Dermis blood vessel endothelial cell (primary cell): ENCODE measurements at regions not wholly inside any gene's neighbourhood (a gene's known extent, or its start where the extent isn't known, plus 50 kb on each side); places are given as distances from the start of the nearest gene placed in this dataset.
A peak's percentile ranks its signal among the peaks of the same experiment; 100 is the strongest.

Experiments
- DNase-seq: peaks from one replicate; pipeline ENCODE4 v3.0.0; 2010

- no peak for DNase-seq
These were observed 492.9 kb downstream of the IGSF11 start for GRCh38 chr3:118541796-118542195.

DNA sequence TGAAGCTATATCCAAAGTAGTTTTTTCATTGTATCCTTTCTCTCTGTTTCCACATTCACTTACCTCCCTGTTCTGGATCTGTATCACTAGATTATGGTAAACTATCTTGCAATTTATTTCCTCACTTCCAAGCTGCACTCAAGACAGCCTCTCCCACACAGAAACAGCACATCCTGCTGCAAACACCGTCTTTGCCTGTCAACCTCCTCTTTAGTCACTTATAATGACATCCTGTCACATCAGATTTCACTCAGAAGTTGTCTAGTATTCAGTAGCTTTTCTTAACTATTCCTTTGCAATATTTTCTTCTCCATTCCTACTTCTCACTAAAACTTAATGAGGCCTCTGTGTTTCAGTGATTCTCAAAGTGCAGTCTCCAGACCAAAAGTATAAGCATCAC lies 490.8 kb downstream of the IGSF11 start:
- DNase-seq, result no peak

DNA sequence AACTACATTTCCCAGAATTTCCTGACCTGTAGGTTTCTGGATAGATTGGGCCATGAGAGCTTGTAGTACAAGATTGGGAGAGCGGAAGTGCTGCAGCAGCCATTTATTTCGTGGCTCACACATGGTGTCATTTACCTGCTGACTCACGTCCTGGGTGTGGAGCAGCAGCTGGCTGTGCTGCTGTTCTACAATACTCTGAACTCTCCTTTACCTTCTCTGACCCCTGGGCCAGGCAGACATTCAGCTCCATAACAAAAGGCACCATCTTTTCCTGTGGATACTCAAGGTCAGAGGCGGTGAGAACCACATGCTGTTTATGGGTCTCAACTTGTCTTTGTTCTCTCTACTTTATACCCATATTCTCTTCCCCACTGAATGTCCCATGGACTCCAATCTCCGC lies 490.2 kb downstream of the IGSF11 start:
- DNase-seq, result no peak

DNA sequence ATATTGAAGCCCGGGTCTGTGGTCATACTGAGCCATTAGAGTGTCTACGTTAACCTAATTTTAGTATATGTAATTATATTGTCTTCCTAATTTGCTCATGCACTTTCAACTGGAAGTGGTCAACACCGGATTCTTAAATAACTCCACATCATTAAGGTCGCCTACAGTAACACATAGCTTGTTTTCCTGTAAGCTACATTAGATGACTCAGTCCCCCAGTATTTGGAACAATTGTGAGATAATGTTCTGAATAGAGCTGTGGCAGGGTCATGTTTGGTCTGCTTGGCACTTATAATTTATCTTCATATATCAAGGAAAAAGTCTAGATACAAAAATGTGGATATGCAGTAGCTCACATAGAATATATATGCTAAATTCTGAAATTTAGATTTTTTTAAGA lies 486.2 kb downstream of the IGSF11 start:
- DNase-seq, result peak; percentile 54

DNA sequence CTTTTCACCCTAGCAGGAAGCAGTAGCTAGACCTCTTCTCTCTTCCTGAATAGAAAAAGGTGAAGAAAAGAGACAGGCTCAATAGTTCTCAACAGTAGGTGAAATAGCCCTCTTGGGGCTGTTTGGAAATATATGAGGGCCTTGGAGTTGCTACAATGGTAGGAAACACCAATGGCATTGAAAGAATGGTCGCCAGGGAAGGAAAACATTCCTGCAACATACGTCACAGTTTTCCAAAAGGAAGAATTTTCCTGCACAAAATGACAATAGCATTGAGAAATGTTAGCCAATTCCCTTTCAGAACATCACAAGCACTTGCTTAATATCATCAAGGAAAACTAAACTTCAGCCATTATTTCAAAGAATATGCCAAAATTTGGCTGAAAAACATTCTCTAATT lies 484.5 kb downstream of the IGSF11 start:
- DNase-seq, result peak; percentile 46

- DNase-seq, result no peak
These were observed 484.1 kb downstream of the IGSF11 start for GRCh38 chr3:118550556-118550955.

DNA sequence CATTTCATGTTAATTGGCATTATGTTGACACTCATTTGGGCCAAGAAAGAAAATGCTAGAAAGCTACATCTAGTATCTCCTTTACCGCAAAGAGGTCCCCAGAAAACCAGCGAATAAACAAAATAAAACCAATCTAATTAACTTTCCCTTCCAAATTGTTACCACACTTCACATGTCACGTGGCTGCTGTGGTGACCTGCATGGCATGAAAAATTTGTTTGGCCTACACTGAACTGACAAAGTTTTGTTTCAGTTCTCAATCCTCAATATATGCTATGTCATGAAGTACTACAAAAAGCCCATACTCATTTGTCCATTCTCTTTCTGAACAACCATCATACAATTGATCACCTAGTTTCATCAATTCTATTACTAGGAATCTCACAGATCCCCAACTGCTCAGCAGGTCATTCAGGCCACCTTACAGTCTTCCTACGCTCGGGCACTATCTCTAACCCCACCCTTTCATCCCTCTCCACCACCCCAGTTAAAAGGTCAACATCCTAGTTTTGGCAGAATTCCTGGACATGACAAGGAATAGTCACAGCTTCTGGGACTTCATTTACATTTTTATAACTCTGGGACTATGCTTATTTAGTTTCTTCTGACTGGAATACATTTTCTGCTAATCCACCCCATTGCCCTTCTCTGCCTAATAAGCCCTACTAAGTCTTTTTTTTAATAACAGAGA lies 480.4 kb downstream of the IGSF11 start:
- DNase-seq, result no peak

GRCh38 chr3:118556983-118557382 lies 477.7 kb downstream of the IGSF11 start:
- no peak for DNase-seq

DNA sequence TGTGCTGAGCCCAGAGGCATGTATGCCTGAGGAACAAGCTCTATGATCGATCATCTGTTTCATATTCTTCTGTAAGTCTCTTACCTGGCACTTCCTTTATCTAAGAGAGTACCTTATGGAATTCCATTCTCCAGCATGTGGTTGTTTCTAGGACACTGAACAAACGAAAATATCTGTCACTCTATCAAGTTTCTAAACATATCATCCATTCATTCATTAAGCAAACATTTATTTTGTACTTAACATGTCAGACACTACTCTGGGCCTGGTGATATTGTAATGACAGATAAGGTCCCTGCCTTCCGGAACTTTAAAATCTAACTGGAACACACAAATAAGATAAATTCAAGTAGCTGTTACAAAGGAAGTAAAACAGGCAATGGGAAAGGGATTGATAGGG lies 477.1 kb downstream of the IGSF11 start:
- DNase-seq, result no peak

DNA sequence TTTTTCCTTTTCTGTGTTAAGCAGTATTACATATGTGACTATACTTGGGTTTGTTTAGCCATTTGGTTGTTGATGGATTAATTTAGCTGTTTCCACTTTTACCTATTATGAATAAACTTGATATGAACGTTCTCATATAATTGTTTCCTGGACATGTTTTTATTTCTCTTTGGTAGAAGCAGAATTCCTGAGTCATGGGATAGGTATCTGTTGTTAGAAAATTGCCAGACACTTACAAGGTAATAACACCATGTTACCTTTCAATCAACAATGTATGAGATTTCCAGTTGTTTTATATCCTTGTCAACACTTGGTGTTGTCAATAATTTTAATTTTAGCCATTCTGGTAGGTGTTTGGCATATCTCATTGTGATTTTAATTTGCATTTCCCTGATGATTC lies 475.4 kb downstream of the IGSF11 start:
- DNase-seq, result no peak

GRCh38 chr3:118564800-118565199 lies 469.8 kb downstream of the IGSF11 start:
- DNase-seq, result no peak

GRCh38 chr3:118573912-118574311 lies 460.7 kb downstream of the IGSF11 start:
- no peak for DNase-seq

DNA sequence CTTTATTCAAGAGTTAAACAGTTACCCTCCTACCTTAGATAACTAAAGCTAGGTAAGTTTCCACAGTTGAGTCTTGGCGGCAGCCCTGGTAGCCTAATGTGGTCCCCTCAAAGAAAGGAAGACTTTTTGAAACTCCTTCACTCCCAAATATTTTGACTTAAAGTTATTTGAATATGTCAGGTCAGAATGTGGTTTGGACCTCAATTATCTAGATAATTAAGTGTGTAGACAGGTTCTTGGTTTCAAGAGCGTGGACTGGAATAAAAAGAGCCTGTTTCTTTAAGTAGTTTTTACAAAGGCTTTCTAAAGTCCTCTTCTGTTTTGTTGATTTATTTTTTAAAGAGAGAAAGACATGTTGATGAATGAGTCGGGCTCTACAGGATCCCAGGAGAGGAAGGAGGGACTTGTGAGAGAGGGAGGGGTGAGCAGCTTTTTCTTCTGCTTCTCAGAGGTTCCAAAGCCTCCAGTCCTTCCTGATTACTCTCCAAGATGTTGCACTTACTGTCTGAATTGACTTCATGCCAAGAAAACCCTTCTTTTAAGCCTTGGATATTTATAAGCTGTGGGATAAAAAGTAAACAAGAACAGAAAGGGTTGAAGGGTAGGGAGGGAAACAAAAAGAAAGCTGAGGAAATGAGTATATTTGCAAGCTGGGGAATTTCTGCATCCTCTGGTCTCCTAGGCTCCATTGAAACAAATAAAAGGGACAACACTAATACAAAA lies 457.4 kb downstream of the IGSF11 start:
- no peak for DNase-seq

- no peak for DNase-seq
These were observed 456.1 kb downstream of the IGSF11 start for GRCh38 chr3:118578559-118578958.

GRCh38 chr3:118587037-118587741 lies 447.5 kb downstream of the IGSF11 start:
- no peak for DNase-seq

- DNase-seq, result no peak
These were observed 446.8 kb downstream of the IGSF11 start for GRCh38 chr3:118587847-118588246.

DNA sequence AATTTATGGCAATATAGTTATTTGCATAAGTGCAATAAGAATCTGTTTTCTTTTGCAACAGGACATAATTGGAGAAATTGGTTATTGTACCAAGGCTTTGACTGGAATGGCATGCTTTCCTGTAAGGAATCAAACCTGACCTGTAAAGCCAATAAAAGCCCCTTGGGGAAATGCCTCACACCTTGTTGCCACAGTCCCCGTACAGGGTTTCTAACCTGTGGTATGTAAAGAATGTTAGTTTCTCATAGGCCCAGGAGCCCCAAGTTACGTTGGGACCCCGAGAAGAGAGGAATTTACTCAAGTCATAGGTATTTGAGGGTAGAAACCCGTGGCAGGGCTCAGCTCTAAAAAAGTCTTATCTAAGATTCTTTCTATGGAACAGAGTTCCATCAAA lies 441.4 kb downstream of the IGSF11 start:
- DNase-seq, result no peak

DNA sequence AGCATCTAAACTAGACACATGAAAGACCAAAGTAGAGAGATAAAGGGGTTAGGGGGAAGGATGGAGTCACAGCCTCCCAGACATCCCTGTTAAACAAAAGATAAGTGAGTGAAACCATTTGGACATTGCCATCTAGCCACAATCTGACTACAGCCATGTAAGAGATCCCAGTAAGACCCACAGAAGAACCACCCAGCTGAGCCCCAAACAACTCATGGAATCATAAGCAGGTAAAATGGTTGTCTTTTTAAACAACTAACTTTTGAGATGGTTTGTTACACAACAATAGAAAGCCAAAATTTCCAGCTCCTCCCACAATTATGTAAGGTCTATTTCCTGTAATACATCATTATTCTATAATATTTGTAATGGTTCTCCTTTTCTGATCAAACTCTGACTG lies 437.5 kb downstream of the IGSF11 start:
- no peak for DNase-seq

DNA sequence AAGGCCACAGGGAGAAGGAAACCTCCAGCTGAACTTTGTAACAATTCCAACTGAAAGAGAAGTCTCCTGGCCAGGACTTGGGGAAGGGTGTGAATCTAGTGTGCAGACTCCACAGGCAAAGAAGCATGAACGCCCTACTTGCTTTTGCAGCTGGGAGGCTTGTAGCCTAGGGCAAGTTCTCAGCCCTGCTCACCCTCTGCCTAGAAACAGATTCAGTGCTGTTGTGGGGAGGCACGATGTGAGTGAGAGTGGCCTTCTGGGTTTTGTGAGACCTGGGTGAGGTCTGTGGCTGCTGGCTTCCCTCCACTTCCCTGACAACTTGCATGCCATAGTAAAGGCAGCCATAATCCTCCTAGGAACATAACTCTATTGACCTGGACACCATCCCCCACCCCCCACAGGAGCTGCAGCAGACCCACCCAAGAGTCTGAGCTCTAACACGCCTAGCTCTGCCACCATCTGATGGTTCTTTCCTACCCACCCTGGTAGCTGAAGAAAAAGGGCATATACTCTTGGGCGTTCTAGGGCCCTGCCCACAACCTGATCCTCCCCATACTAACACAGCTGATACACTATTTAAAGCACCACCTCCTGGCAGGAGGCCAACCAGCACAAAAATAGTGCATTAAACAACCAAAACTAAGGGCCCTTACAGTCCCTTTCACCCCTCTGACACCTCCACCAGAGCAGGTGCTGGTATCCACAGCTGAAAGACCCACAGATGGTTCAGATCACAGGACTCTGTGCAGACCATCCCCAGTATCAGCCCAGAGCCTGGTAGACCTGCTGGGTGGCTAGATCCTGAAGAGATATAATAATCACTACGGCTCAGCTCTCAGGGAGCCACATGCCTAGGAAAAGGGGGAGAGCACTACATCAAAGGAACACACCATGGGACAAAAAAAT lies 426.5 kb downstream of the IGSF11 start:
- DNase-seq, result no peak

GRCh38 chr3:118618247-118619040 lies 416.2 kb downstream of the IGSF11 start:
- DNase-seq, result no peak

GRCh38 chr3:118626453-118626852 lies 408.2 kb downstream of the IGSF11 start:
- no peak for DNase-seq
